BJ (cell line): ENCODE measurements at regions not wholly inside any gene's neighbourhood (a gene's known extent, or its start where the extent isn't known, plus 50 kb on each side); places are given as distances from the start of the nearest gene placed in this dataset.

Source experiments
- CTCF ChIA-PET: fragments of 350-600 bp; formaldehyde crosslinking; extraction: SDS; loops from one replicate; lab custom pipeline; 2021; ENCODE audit warnings: antibody characterized with exemption, inconsistent platforms; lab: Yijun Ruan, JAX
- POLR2A ChIA-PET: fragments of 300-600 bp; sonication (Branson Sonifier 250); formaldehyde crosslinking; extraction: SDS; loops from one replicate; lab custom pipeline; 2021; ENCODE audit warnings: antibody characterized with exemption; lab: Charles Lee
- DNase-seq: peaks from one replicate; pipeline ENCODE4 v3.0.0-alpha.2; 2011; ENCODE audit warnings: low read depth
- H3K27me3 ChIP-seq: 2 replicates; pipeline ENCODE4 v1.6.0; 2011; ENCODE audit warnings: low read length; ENCODE audit not compliant: control insufficient read depth, insufficient read depth
- H3K36me3 ChIP-seq: 2 replicates; pipeline ENCODE4 v1.5.1; 2011; ENCODE audit warnings: low read length; ENCODE audit not compliant: control insufficient read depth, insufficient read depth
- H3K4me3 ChIP-seq: 2 replicates; pipeline ENCODE4 v1.5.1; 2011; ENCODE audit warnings: low read depth, mild to moderate bottlenecking, control low read depth, low read length
- CTCF ChIP-seq: IDR thresholded peaks from 2 replicates; pipeline ENCODE4 v1.5.1; 2011; ENCODE audit warnings: low read depth, mild to moderate bottlenecking, control low read depth, inconsistent platforms, low read length, moderate library complexity; ENCODE audit not compliant: insufficient read depth

DNA sequence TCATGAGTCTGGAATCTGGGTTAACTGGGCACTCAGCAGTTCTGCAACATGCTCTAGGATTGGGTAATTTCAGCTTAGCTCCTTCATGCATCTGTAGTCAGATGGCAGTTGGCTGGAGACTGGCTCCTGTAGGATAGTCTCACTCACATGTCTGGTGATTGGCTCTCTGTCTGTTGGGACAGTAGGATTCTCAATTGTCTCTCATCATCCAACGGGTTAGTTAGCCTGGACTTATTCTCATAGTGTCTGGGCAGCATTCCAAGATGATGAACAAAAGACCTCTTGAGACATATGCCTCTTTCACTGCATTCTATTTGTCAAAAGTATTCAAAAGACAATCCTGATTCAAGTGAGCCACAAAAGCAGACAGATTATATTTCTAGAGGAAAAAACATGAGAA, 795.6 kb upstream of the GALNTL6 start:
- no peak for TF ChIP-seq CTCF
- Histone ChIP-seq H3K27me3 (no peaks in the 10 kb centered on the region), H3K36me3 (no peaks in the 10 kb centered on the region), H3K4me3 (no peak overlapping the region)
- POLR2A ChIA-PET = no interaction called here
- no peak for DNase-seq
- CTCF ChIA-PET = no interaction called here

DNA sequence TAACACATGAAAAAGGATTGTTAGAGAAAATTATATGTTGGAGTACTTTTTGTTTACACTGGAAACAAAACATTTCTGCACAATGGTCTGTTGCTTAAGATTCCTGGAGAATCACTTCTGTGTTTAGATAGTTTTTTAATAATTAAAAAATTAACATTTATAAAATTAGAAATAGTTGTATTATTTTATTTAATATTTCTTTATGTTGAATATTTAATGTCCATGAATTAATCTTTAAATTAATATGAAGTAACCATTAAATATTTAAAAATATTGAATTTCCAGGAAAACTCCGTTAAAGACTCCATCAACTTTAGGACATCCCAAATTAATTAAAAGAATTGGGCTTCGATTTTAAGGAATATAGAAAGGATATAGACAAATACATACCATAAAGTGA, 797.1 kb upstream of the GALNTL6 start:
- no peak for TF ChIP-seq CTCF
- no peak for DNase-seq
- H3K36me3 ChIP-seq = no peaks in the 10 kb centered on the region
- ChIA-PET CTCF (no interaction called here), POLR2A (no interaction called here)
- no peaks in the 10 kb centered on the region for H3K27me3 ChIP-seq
- H3K4me3 ChIP-seq = no peak overlapping the region

- Histone ChIP-seq H3K27me3 (no peaks in the 10 kb centered on the region), H3K36me3 (no peaks in the 10 kb centered on the region), H3K4me3 (no peak overlapping the region)
- ChIA-PET POLR2A (no interaction called here), CTCF (no interaction called here)
- no peak for DNase-seq
- TF ChIP-seq CTCF = no peak
Measured at GRCh38 chr4:171015441-171015840, 797.8 kb upstream of the GALNTL6 start.

DNA sequence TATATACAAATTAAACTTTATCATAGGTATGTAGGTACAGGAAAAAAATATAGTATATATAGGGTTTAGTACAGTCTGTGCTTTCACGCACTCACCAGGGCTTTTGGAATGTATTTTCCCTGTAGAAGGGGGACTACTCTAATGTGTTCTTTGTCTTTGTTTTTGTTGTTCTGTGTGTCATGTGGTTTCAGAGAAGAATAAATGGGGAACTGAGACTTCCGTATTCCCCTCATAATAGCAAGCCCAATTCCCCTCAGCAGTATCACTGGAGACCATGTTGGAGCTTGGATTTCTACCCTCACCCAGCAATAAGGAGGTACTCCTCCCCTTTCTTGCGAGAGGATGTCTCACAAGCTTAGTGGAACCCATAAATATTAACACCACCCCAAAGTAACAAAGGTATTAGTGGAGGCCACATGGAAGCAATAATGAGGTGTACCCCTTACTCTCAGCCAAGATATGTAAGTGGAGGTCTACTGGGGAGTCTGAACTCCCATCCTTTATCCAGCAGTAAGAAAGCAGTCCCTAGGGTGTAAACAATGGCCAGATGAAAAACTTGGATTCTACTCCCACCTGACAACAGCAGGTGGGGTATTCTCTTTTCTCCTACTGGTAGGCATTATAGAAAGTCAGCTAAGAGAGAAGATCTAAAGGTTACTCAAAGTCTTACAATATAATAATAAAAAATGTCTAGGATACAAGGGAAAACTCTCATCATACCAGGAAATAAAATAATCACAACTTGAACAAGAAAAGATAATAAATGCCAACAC, 805.4 kb upstream of the GALNTL6 start:
- CTCF ChIA-PET = no interaction called here
- POLR2A ChIA-PET = no interaction called here
- DNase-seq = no peak
- no peak for TF ChIP-seq CTCF
- Histone ChIP-seq H3K27me3 (no peaks in the 10 kb centered on the region), H3K4me3 (no peak overlapping the region), H3K36me3 (no peaks in the 10 kb centered on the region)

DNA sequence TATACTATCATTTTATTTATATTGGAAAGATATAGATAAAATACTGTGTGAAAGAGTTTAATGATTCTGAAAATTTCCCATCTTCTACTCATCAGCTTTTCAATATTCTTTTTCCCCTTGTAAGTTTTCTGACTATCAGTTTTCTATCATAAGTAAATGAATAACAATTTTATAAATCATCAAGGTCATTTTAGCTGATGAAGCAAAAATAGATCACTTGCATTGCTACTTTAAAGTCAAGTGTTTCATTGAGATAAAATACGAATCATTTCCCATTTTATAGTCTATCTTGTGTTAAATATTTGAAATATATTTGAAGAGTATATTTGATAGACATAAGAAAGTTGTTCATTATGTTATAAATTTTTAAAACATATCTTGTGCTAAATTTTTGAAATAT, 811.0 kb upstream of the GALNTL6 start:
- H3K36me3 ChIP-seq = no peaks in the 10 kb centered on the region
- TF ChIP-seq CTCF = no peak
- DNase-seq = no peak
- no peak overlapping the region for H3K4me3 ChIP-seq
- POLR2A ChIA-PET = no interaction called here
- CTCF ChIA-PET = no interaction called here
- no peaks in the 10 kb centered on the region for H3K27me3 ChIP-seq
